OCI-LY7 (cell line): ENCODE measurements at regions not wholly inside any gene's neighbourhood (a gene's known extent, or its start where the extent isn't known, plus 50 kb on each side); places are given as distances from the start of the nearest gene placed in this dataset.

Source experiments
- CTCF ChIP-seq: fragments of 200-600 bp; sonication (generic); conservative IDR thresholded peaks from 2 replicates; pipeline ENCODE4 v1.5.1; 2014; ENCODE audit warnings: mild to moderate bottlenecking, antibody characterized with exemption, low read length, moderate library complexity, mixed read lengths
- EZH2phosphoT487 ChIP-seq: fragments of 200-600 bp; sonication (generic); IDR thresholded peaks from 2 replicates; pipeline ENCODE4 v1.6.1; 2018; ENCODE audit warnings: low read depth, borderline replicate concordance, mild to moderate bottlenecking, mixed run types, antibody characterized with exemption, low read length, moderate library complexity, mixed read lengths

- TF ChIP-seq CTCF, result no peak
- no peak for TF ChIP-seq EZH2phosphoT487
Measured at GRCh38 chr1:4032571-4032970, 132.5 kb upstream of the C1orf174 start.
